T-helper 17 cell (primary cell): ENCODE measurements at regions not wholly inside any gene's neighbourhood (a gene's known extent, or its start where the extent isn't known, plus 50 kb on each side); places are given as distances from the start of the nearest gene placed in this dataset.

Source experiments
- ATAC-seq: fragments of 150-1000 bp; cut with Tn5 transposase; 2 replicates; pipeline ENCODE4 v1.10.0; 2021; ENCODE audit warnings: mild to moderate bottlenecking, moderate library complexity
- DNase-seq, 3 donors: peaks; one replicate each; pipeline versions ENCODE4 v3.0.0 to v3.0.0-alpha.2; 2020 to 2021
- H3K9me3 ChIP-seq: one replicate; pipeline ENCODE4 v1.7.0; 2013; ENCODE audit warnings: low read length, mild to moderate bottlenecking; ENCODE audit not compliant: control insufficient read depth, poor library complexity, severe bottlenecking
- H3K27ac Mint-ChIP-seq: one replicate; pipeline ENCODE4 v1.8.0; 2022; ENCODE audit warnings: mild to moderate bottlenecking, moderate library complexity, mixed read lengths
- H3K27me3 Mint-ChIP-seq: one replicate; pipeline ENCODE4 v1.8.0; 2022; ENCODE audit warnings: mixed read lengths
- H3K36me3 Mint-ChIP-seq: one replicate; pipeline ENCODE4 v1.8.0; 2022; ENCODE audit warnings: low read depth, mixed read lengths
- H3K4me1 Mint-ChIP-seq: one replicate; pipeline ENCODE4 v1.8.0; 2022; ENCODE audit warnings: mild to moderate bottlenecking, mixed read lengths
- H3K4me3 Mint-ChIP-seq: one replicate; pipeline ENCODE4 v1.8.0; 2022; ENCODE audit warnings: mild to moderate bottlenecking, moderate library complexity, mixed read lengths

DNA sequence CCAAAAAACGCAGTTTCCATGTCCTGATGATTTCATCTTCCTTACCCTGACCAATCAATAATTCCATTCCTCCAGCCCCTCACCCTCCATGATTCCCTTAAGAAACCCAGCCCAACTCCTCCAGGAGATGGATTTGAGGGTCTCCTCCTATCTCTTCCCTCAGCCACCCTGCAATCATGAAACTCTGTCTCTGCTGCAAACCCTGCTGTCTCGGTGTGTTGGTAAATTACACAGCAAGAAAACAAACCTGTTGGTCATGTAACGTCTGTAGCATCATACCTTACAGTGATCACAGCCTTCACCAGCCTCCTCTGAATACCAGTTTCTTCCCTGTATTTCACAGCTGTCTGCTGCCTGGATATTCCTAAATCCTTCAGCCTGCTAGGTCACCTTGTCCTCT, 300.7 kb upstream of the NEBL start:
- H3K9me3 ChIP-seq: no peaks in the 10 kb centered on the region
- no peak overlapping the region for H3K4me3 Mint-ChIP-seq
- DNase-seq (no peak), ATAC-seq (no peak)
- no peaks in the 10 kb centered on the region for H3K4me1 Mint-ChIP-seq
- peaks cover 5% of the 10 kb centered on the region for H3K27me3 Mint-ChIP-seq
- H3K36me3 Mint-ChIP-seq: peaks cover 2% of the 10 kb centered on the region
- H3K27ac Mint-ChIP-seq: no peak overlapping the region

- Mint-ChIP-seq H3K4me3 (no peak overlapping the region), H3K27me3 (peaks cover 3% of the 10 kb centered on the region), H3K27ac (no peak overlapping the region), H3K4me1 (no peaks in the 10 kb centered on the region), H3K36me3 (peaks cover 2% of the 10 kb centered on the region)
- DNase-seq: no peak
- no peak for ATAC-seq
- no peaks in the 10 kb centered on the region for H3K9me3 ChIP-seq
Observed at GRCh38 chr10:21196822-21197395, 299.8 kb upstream of the NEBL start.

DNA sequence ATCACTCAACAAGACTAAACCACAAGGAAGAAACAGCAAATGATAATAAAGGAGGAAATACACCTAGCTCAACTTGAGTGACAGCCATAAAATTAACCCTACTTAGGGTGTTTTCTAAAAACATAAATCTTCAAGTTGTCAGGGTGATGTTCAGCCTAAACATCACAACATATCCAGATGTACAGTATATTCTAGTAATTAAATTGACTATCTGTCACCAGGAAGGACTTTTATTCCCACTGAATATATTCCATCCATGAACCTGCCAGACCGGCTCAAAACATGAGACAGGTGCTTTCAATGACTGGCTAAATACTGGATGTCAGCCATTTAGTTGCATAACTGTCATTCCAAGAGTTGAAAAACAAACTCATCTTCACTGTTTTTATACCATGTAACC, 298.1 kb upstream of the NEBL start:
- DNase-seq (no peak), ATAC-seq (no peak)
- no peaks in the 10 kb centered on the region for H3K27me3 Mint-ChIP-seq
- H3K9me3 ChIP-seq: no peaks in the 10 kb centered on the region
- H3K4me1 Mint-ChIP-seq: no peaks in the 10 kb centered on the region
- peaks cover 2% of the 10 kb centered on the region for H3K36me3 Mint-ChIP-seq
- no peak overlapping the region for H3K27ac Mint-ChIP-seq
- no peak overlapping the region for H3K4me3 Mint-ChIP-seq

- Mint-ChIP-seq H3K4me1 (no peaks in the 10 kb centered on the region), H3K27me3 (no peaks in the 10 kb centered on the region), H3K4me3 (no peak overlapping the region), H3K36me3 (peaks cover 2% of the 10 kb centered on the region), H3K27ac (no peak overlapping the region)
- no peak for DNase-seq
- ATAC-seq: no peak
- no peaks in the 10 kb centered on the region for H3K9me3 ChIP-seq
Observed at GRCh38 chr10:21194510-21194993, 297.4 kb upstream of the NEBL start.

GRCh38 chr10:21193196-21193595, 296.1 kb upstream of the NEBL start:
- Mint-ChIP-seq H3K27ac (no peak overlapping the region), H3K36me3 (peaks cover 2% of the 10 kb centered on the region)

DNA sequence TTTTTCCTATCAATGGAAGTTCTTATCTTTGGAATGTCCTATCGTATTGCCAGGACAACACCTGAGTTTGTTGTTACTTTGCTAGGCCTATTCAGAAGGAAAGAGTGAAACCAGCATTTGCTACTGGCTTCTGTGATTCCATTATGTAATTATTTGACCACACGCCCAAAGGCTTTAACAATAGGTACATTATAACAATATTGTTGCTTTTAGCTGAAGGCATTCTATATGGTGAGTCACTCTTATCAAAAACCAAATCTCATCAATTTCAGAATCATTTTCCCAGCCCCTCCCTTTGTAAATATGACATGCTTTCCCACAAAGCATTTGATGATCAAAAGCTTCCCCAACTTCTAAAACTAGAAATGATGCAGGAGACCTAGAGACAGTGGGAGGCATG, 294.4 kb upstream of the NEBL start:
- Mint-ChIP-seq H3K4me3 (no peak overlapping the region), H3K4me1 (no peaks in the 10 kb centered on the region), H3K27ac (no peak overlapping the region), H3K27me3 (no peaks in the 10 kb centered on the region), H3K36me3 (no peaks in the 10 kb centered on the region)
- DNase-seq (no peak), ATAC-seq (no peak)
- no peaks in the 10 kb centered on the region for H3K9me3 ChIP-seq

More at GRCh38 chr10:21193196-21193595, 296.1 kb upstream of the NEBL start:
- H3K27me3 Mint-ChIP-seq: no peaks in the 10 kb centered on the region
- ATAC-seq (no peak), DNase-seq (no peak)
- no peaks in the 10 kb centered on the region for H3K4me1 Mint-ChIP-seq
- H3K4me3 Mint-ChIP-seq: no peak overlapping the region
- H3K9me3 ChIP-seq: no peaks in the 10 kb centered on the region

GRCh38 chr10:21184984-21185383, 287.9 kb upstream of the NEBL start:
- Mint-ChIP-seq H3K36me3 (no peaks in the 10 kb centered on the region), H3K27ac (no peak overlapping the region), H3K4me3 (no peak overlapping the region), H3K4me1 (no peaks in the 10 kb centered on the region), H3K27me3 (no peaks in the 10 kb centered on the region)
- no peaks in the 10 kb centered on the region for H3K9me3 ChIP-seq
- no peak for DNase-seq
- no peak for ATAC-seq

GRCh38 chr10:21184216-21184615, 287.1 kb upstream of the NEBL start:
- no peak overlapping the region for H3K27ac Mint-ChIP-seq
- no peaks in the 10 kb centered on the region for H3K4me1 Mint-ChIP-seq
- H3K27me3 Mint-ChIP-seq: no peaks in the 10 kb centered on the region
- H3K4me3 Mint-ChIP-seq: no peak overlapping the region
- H3K36me3 Mint-ChIP-seq: no peaks in the 10 kb centered on the region
- no peak for DNase-seq
- no peaks in the 10 kb centered on the region for H3K9me3 ChIP-seq
- ATAC-seq: no peak

- H3K9me3 ChIP-seq: no peaks in the 10 kb centered on the region
- Mint-ChIP-seq H3K27ac (no peak overlapping the region), H3K36me3 (no peaks in the 10 kb centered on the region), H3K4me3 (no peak overlapping the region), H3K4me1 (no peaks in the 10 kb centered on the region), H3K27me3 (peaks cover 6% of the 10 kb centered on the region)
- DNase-seq: no peak
- ATAC-seq: no peak
Observed at GRCh38 chr10:21183025-21183424, 285.9 kb upstream of the NEBL start.

- ATAC-seq (no peak), DNase-seq (no peak)
- peaks cover 18% of the 10 kb centered on the region for H3K27me3 Mint-ChIP-seq
- no peaks in the 10 kb centered on the region for H3K9me3 ChIP-seq
- no peaks in the 10 kb centered on the region for H3K4me1 Mint-ChIP-seq
- no peak overlapping the region for H3K27ac Mint-ChIP-seq
- no peaks in the 10 kb centered on the region for H3K36me3 Mint-ChIP-seq
- H3K4me3 Mint-ChIP-seq: no peak overlapping the region
Observed at GRCh38 chr10:21181451-21181850, 284.3 kb upstream of the NEBL start.

- H3K9me3 ChIP-seq: no peaks in the 10 kb centered on the region
- Mint-ChIP-seq H3K36me3 (no peaks in the 10 kb centered on the region), H3K4me1 (no peaks in the 10 kb centered on the region), H3K27ac (no peak overlapping the region), H3K27me3 (peaks cover 22% of the 10 kb centered on the region), H3K4me3 (no peak overlapping the region)
- ATAC-seq: no peak
- no peak for DNase-seq
Observed at GRCh38 chr10:21180604-21181003, 283.5 kb upstream of the NEBL start.

DNA sequence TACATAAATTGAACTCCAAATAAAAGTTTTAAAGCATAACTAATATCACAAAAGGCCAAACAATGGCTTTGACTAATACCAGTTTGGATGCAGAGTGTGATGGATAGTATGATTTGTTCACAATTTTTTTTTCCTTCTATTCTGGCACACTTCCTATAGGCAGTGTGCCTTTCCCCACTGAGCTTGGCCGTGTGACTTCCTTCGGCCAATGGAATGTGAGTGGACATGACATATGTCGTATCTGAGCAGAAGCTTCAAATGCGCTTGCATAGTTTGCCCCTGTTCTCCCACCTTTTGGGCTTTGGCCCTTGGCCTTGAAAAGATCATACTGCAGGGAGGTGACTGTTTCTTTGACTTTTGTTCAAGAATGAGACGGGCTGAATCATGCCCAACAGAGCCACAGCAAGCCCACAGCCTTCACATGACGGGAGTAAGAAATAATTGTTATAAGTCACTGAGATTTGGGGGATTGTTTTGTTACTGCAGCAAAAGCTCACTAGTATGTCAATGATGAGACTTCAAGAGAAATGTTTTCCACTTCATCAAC, 279.9 kb upstream of the NEBL start:
- Mint-ChIP-seq H3K27ac (no peak overlapping the region), H3K36me3 (no peaks in the 10 kb centered on the region), H3K4me3 (no peak overlapping the region), H3K4me1 (no peaks in the 10 kb centered on the region), H3K27me3 (peaks cover 38% of the 10 kb centered on the region)
- H3K9me3 ChIP-seq: no peaks in the 10 kb centered on the region
- DNase-seq: no peak
- no peak for ATAC-seq

GRCh38 chr10:21175797-21176196, 278.7 kb upstream of the NEBL start:
- no peaks in the 10 kb centered on the region for H3K36me3 Mint-ChIP-seq
- no peaks in the 10 kb centered on the region for H3K9me3 ChIP-seq
- no peak overlapping the region for H3K4me3 Mint-ChIP-seq
- H3K27ac Mint-ChIP-seq: no peak overlapping the region
- ATAC-seq (no peak), DNase-seq (no peak)
- peaks cover 50% of the 10 kb centered on the region for H3K27me3 Mint-ChIP-seq
- H3K4me1 Mint-ChIP-seq: no peaks in the 10 kb centered on the region

- Mint-ChIP-seq H3K4me3 (peak overlapping the region; percentile 81), H3K27me3 (peaks cover 59% of the 10 kb centered on the region), H3K36me3 (no peaks in the 10 kb centered on the region), H3K27ac (no peak overlapping the region), H3K4me1 (no peaks in the 10 kb centered on the region)
- ATAC-seq (no peak), DNase-seq (no peak)
- H3K9me3 ChIP-seq: no peaks in the 10 kb centered on the region
Observed at GRCh38 chr10:21174715-21175495, 277.8 kb upstream of the NEBL start.
